ENCODE measurements at regions not wholly inside any gene's neighbourhood (a gene's known extent, or its start where the extent isn't known, plus 50 kb on each side); places are given as distances from the start of the nearest gene placed in this dataset.

GRCh38 chr15:35197754-35198153 lies 112.7 kb upstream of the NANOGP8 start:
- Histone ChIP-seq H4K20me1 (ENCODE audit: insufficient read depth) (no peaks in the 10 kb centered on the region), H3K4me2 (ENCODE audit: low read length) (no peak overlapping the region), H2AFZ (ENCODE audit: low read depth, low read length) (no peak overlapping the region), H3K27me3 (ENCODE audit: insufficient read depth, low read depth, low read length) (no peaks in the 10 kb centered on the region), H3K27ac (ENCODE audit: low read length) (no peak overlapping the region), H3K79me2 (replicated peaks; ENCODE audit: insufficient read depth, low read length) (no peaks in the 10 kb centered on the region), H3K9me3 (ENCODE audit: low read length) (no peaks in the 10 kb centered on the region), H3K9me2 (ENCODE audit: insufficient read depth, low read length) (no peaks in the 10 kb centered on the region), H3K9ac (ENCODE audit: low read length) (no peak overlapping the region), H3K36me3 (ENCODE audit: insufficient read depth, low read length) (no peaks in the 10 kb centered on the region), H3K4me3 (ENCODE audit: low read length) (no peak overlapping the region), H3F3A (ENCODE audit: insufficient read depth, low read length, poor library complexity, severe bottlenecking) (no peaks in the 10 kb centered on the region)
- TF ChIP-seq CTCF (IDR thresholded peaks at IDR 0.05; ENCODE audit: poor library complexity, severe bottlenecking) (no peak), RAD21 (conservative IDR thresholded peaks at IDR 0.05) (no peak), EP300 (conservative IDR thresholded peaks at IDR 0.05; ENCODE audit: poor library complexity, severe bottlenecking) (no peak), MXI1 (conservative IDR thresholded peaks at IDR 0.05; ENCODE audit: poor library complexity, severe bottlenecking) (no peak), REST (IDR thresholded peaks at IDR 0.05; ENCODE audit: borderline replicate concordance) (no peak), TAF1 (IDR thresholded peaks at IDR 0.05; ENCODE audit: low read depth) (no peak), SMC3 (conservative IDR thresholded peaks at IDR 0.05; ENCODE audit: poor library complexity) (no peak), POLR2AphosphoS5 (IDR thresholded peaks at IDR 0.05) (no peak), EZH2 (IDR thresholded peaks at IDR 0.05; ENCODE audit: borderline replicate concordance, insufficient read depth, low read length, poor library complexity, severe bottlenecking) (no peak)

- Histone ChIP-seq H3K4me3 (ENCODE audit: low read length) (no peak overlapping the region), H2AFZ (ENCODE audit: low read depth, low read length) (no peak overlapping the region), H3K9ac (ENCODE audit: low read length) (no peak overlapping the region), H3K27ac (ENCODE audit: low read length) (no peak overlapping the region), H3K36me3 (ENCODE audit: insufficient read depth, low read length) (no peaks in the 10 kb centered on the region), H3K4me2 (ENCODE audit: low read length) (no peak overlapping the region), H3K9me3 (ENCODE audit: low read length) (peaks cover under 1% of the 10 kb centered on the region), H4K20me1 (ENCODE audit: insufficient read depth) (no peaks in the 10 kb centered on the region), H3K27me3 (ENCODE audit: insufficient read depth, low read depth, low read length) (no peaks in the 10 kb centered on the region), H3F3A (ENCODE audit: insufficient read depth, low read length, poor library complexity, severe bottlenecking) (no peaks in the 10 kb centered on the region), H3K9me2 (ENCODE audit: insufficient read depth, low read length) (no peaks in the 10 kb centered on the region), H3K79me2 (replicated peaks; ENCODE audit: insufficient read depth, low read length) (no peaks in the 10 kb centered on the region)
- TF ChIP-seq SMC3 (conservative IDR thresholded peaks at IDR 0.05; ENCODE audit: poor library complexity) (no peak), RAD21 (conservative IDR thresholded peaks at IDR 0.05) (no peak), MXI1 (conservative IDR thresholded peaks at IDR 0.05; ENCODE audit: poor library complexity, severe bottlenecking) (no peak)
Observed at GRCh38 chr15:35197306-35197705, 112.2 kb upstream of the NANOGP8 start.

GRCh38 chr15:35196273-35196672 lies 111.2 kb upstream of the NANOGP8 start:
- Histone ChIP-seq H4K20me1 (ENCODE audit: insufficient read depth) (no peaks in the 10 kb centered on the region), H3K9ac (ENCODE audit: low read length) (no peak overlapping the region), H3K9me2 (ENCODE audit: insufficient read depth, low read length) (no peaks in the 10 kb centered on the region), H2AFZ (ENCODE audit: low read depth, low read length) (no peak overlapping the region), H3K36me3 (ENCODE audit: insufficient read depth, low read length) (no peaks in the 10 kb centered on the region), H3K9me3 (ENCODE audit: low read length) (peaks cover 4% of the 10 kb centered on the region), H3K4me2 (ENCODE audit: low read length) (no peak overlapping the region), H3K4me3 (ENCODE audit: low read length) (no peak overlapping the region), H3K79me2 (replicated peaks; ENCODE audit: insufficient read depth, low read length) (no peaks in the 10 kb centered on the region), H3F3A (ENCODE audit: insufficient read depth, low read length, poor library complexity, severe bottlenecking) (no peaks in the 10 kb centered on the region), H3K27ac (ENCODE audit: low read length) (no peak overlapping the region), H3K27me3 (ENCODE audit: insufficient read depth, low read depth, low read length) (no peaks in the 10 kb centered on the region)
- no peak for TF ChIP-seq MXI1 (conservative IDR thresholded peaks at IDR 0.05; ENCODE audit: poor library complexity, severe bottlenecking)
- TF ChIP-seq RAD21 (conservative IDR thresholded peaks at IDR 0.05) = no peak
- TF ChIP-seq EZH2 (IDR thresholded peaks at IDR 0.05; ENCODE audit: borderline replicate concordance, insufficient read depth, low read length, poor library complexity, severe bottlenecking) = no peak
- TF ChIP-seq REST (IDR thresholded peaks at IDR 0.05; ENCODE audit: borderline replicate concordance) = no peak
- TF ChIP-seq SMC3 (conservative IDR thresholded peaks at IDR 0.05; ENCODE audit: poor library complexity) = no peak

Data from neural cell (in vitro differentiated cells).